HEK293 (cell line): ENCODE measurements at regions not wholly inside any gene's neighbourhood (a gene's known extent, or its start where the extent isn't known, plus 50 kb on each side); places are given as distances from the start of the nearest gene placed in this dataset.

Experiments used
- CTCF ChIP-seq: fragments of 450-650 bp; formaldehyde crosslinking; IDR thresholded peaks from 2 replicates; pipeline ENCODE4 v1.5.1; 2016; ENCODE audit warnings: missing biosample characterization, missing genetic modification characterization
- SETDB1 ChIP-seq: IDR thresholded peaks from one replicate; pipeline ENCODE4 v1.6.1; 2017; ENCODE audit warnings: mild to moderate bottlenecking, low read length, moderate library complexity, mixed read lengths; ENCODE audit not compliant: insufficient read length
- ZNF140 ChIP-seq: fragments of 450-650 bp; formaldehyde crosslinking; IDR thresholded peaks from 2 replicates; pipeline ENCODE4 v1.5.1; 2016; ENCODE audit warnings: missing biosample characterization, missing genetic modification characterization
- ZNF341 ChIP-seq: fragments of 450-650 bp; formaldehyde crosslinking; IDR thresholded peaks from 2 replicates; pipeline ENCODE4; 2016; ENCODE audit warnings: low read depth, missing biosample characterization, missing genetic modification characterization
- ZSCAN18 ChIP-seq: fragments of 450-650 bp; formaldehyde crosslinking; IDR thresholded peaks from 2 replicates; pipeline ENCODE4 v1.5.1; 2016; ENCODE audit warnings: missing biosample characterization, missing genetic modification characterization
- TF ChIP-seq, protein P1 (sequence below): fragments of 450-650 bp; formaldehyde crosslinking; IDR thresholded peaks from 2 replicates; pipeline ENCODE4 v1.5.1; 2016; ENCODE audit warnings: missing biosample characterization, missing genetic modification characterization

GRCh38 chr15:93171476-93171875, 82.5 kb upstream of the RGMA start:
- TF ChIP-seq CTCF (tag by site-specific recombination): no peak
- no peak for TF ChIP-seq SETDB1
- no peak for TF ChIP-seq ZNF140 (tag by site-specific recombination)
- no peak for TF ChIP-seq ZNF341 (tag by site-specific recombination)
- no peak for TF ChIP-seq ZSCAN18 (tag by site-specific recombination)
- TF ChIP-seq, protein P1, sequence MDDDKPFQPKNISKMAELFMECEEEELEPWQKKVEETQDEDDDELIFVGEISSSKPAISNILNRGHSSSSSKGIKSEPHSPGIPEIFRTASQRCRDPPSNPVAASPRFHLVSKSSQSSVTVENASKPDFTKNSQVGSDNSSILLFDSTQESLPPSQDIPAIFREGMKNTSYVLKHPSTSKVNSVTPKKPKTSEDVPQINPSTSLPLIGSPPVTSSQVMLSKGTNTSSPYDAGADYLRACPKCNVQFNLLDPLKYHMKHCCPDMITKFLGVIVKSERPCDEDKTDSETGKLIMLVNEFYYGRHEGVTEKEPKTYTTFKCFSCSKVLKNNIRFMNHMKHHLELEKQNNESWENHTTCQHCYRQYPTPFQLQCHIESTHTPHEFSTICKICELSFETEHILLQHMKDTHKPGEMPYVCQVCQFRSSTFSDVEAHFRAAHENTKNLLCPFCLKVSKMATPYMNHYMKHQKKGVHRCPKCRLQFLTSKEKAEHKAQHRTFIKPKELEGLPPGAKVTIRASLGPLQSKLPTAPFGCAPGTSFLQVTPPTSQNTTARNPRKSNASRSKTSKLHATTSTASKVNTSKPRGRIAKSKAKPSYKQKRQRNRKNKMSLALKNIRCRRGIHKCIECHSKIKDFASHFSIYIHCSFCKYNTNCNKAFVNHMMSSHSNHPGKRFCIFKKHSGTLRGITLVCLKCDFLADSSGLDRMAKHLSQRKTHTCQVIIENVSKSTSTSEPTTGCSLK (tag by site-specific recombination): no peak
